ENCODE measurements at regions not wholly inside any gene's neighbourhood (a gene's known extent, or its start where the extent isn't known, plus 50 kb on each side); places are given as distances from the start of the nearest gene placed in this dataset.

DNA sequence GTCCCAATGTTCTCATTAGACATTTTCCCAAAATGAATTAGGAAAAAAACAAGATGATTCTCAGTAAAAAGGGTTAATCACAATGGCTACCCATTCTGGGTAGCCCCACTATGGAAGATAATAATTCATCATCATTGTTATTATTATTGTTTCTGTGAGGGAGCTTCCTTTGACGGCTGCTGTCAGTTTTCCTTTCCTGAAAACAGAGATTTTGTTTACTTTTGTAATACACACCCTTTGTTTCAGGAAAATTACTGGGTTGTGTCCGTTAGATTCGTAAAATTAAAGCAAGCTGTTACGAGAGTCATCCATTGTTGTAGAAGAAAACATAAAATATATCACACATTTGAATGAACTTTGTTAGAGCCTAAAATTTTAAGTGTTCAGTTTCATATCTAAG lies 192.9 kb upstream of the ANKRD50 start:
- H3K27ac Mint-ChIP-seq (ENCODE audit: unreplicated experiment): no peak overlapping the region
- H3K27me3 Mint-ChIP-seq (ENCODE audit: unreplicated experiment): no peaks in the 10 kb centered on the region
- no peaks in the 10 kb centered on the region for H3K36me3 Mint-ChIP-seq (ENCODE audit: unreplicated experiment)
- TF ChIP-seq, protein P1, sequence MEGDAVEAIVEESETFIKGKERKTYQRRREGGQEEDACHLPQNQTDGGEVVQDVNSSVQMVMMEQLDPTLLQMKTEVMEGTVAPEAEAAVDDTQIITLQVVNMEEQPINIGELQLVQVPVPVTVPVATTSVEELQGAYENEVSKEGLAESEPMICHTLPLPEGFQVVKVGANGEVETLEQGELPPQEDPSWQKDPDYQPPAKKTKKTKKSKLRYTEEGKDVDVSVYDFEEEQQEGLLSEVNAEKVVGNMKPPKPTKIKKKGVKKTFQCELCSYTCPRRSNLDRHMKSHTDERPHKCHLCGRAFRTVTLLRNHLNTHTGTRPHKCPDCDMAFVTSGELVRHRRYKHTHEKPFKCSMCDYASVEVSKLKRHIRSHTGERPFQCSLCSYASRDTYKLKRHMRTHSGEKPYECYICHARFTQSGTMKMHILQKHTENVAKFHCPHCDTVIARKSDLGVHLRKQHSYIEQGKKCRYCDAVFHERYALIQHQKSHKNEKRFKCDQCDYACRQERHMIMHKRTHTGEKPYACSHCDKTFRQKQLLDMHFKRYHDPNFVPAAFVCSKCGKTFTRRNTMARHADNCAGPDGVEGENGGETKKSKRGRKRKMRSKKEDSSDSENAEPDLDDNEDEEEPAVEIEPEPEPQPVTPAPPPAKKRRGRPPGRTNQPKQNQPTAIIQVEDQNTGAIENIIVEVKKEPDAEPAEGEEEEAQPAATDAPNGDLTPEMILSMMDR (IDR thresholded peaks at IDR 0.05; ENCODE audit: partially characterized antibody, unreplicated experiment): no peak
- H3K4me3 Mint-ChIP-seq (ENCODE audit: unreplicated experiment): no peak overlapping the region
- no peak for DNase-seq
- peaks cover 17% of the 10 kb centered on the region for H3K4me1 Mint-ChIP-seq (ENCODE audit: low read depth, unreplicated experiment)
- no peaks in the 10 kb centered on the region for H3K9me3 Mint-ChIP-seq (ENCODE audit: unreplicated experiment)

DNA sequence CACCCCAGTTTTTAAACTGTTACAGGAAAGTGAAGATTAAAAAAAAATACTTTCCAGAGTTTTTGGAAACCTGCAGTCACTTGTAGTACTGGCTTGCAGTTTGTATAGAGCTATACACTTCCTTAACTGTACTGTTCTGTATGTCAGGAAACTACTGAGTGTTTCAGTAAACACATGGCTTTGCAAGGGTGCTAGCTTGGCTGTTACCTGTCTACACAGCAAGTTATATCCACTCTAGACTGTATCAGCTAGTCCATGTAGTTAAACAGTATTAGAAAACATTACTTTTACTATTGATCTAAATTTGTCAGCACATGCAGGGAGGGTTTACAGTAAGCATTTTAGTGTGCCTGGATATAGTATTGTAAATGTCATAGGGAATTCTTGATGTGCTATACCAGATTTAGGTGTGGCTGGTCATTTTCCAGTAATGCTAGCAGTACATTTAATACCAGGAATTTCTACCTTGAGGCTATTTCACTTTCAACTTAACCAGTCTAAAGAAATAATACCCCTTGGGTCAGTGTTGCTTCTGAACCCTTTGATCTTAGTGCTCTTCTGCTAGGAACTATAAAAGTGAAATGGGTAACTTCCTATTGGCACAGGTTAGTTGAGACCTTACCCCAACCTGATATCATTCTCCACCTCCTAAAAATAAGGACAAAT lies 192.3 kb upstream of the ANKRD50 start:
- no peak for DNase-seq
- Mint-ChIP-seq H3K9me3 (ENCODE audit: unreplicated experiment) (no peaks in the 10 kb centered on the region), H3K4me3 (ENCODE audit: unreplicated experiment) (no peak overlapping the region), H3K27me3 (ENCODE audit: unreplicated experiment) (no peaks in the 10 kb centered on the region), H3K27ac (ENCODE audit: unreplicated experiment) (no peak overlapping the region), H3K36me3 (ENCODE audit: unreplicated experiment) (no peaks in the 10 kb centered on the region), H3K4me1 (ENCODE audit: low read depth, unreplicated experiment) (peaks cover 17% of the 10 kb centered on the region)
- TF ChIP-seq, protein P1 (IDR thresholded peaks at IDR 0.05; ENCODE audit: partially characterized antibody, unreplicated experiment): no peak

- Mint-ChIP-seq H3K27me3 (ENCODE audit: unreplicated experiment) (no peaks in the 10 kb centered on the region), H3K4me3 (ENCODE audit: unreplicated experiment) (no peak overlapping the region), H3K4me1 (ENCODE audit: low read depth, unreplicated experiment) (peaks cover 17% of the 10 kb centered on the region), H3K27ac (ENCODE audit: unreplicated experiment) (no peak overlapping the region), H3K36me3 (ENCODE audit: unreplicated experiment) (no peaks in the 10 kb centered on the region), H3K9me3 (ENCODE audit: unreplicated experiment) (no peaks in the 10 kb centered on the region)
- DNase-seq: no peak
- TF ChIP-seq, protein P1 (IDR thresholded peaks at IDR 0.05; ENCODE audit: partially characterized antibody, unreplicated experiment): no peak
Measured at GRCh38 chr4:124903995-124904722, 191.6 kb upstream of the ANKRD50 start.

DNA sequence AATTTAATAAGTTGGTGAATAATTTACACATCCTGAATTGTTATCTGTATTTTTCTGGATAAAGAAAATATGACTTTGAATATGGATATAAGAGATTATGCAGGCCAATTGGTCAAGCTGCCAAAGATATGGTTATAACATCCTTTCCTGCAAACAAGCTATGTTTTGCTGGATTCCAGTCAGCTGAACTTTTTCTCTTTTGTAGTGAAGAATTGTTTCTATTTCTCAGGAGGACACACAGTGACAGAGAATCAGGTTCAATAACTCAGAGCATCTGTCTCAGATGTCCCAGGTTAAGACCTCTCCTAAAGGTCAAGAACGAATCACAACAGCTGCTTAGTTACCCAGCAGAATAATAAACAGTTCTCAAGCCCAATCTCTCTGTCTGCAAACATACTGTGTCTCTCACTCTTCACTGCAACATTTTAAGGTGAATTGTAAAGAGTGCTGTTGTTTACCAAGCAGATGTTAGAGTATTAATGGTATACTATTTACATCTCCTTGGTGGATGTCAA lies 189.5 kb upstream of the ANKRD50 start:
- peaks cover 2% of the 10 kb centered on the region for H3K27me3 Mint-ChIP-seq (ENCODE audit: unreplicated experiment)
- H3K4me3 Mint-ChIP-seq (ENCODE audit: unreplicated experiment): no peak overlapping the region
- DNase-seq: no peak
- peaks cover 17% of the 10 kb centered on the region for H3K4me1 Mint-ChIP-seq (ENCODE audit: low read depth, unreplicated experiment)
- no peaks in the 10 kb centered on the region for H3K36me3 Mint-ChIP-seq (ENCODE audit: unreplicated experiment)
- TF ChIP-seq, protein P1 (IDR thresholded peaks at IDR 0.05; ENCODE audit: partially characterized antibody, unreplicated experiment): no peak
- H3K9me3 Mint-ChIP-seq (ENCODE audit: unreplicated experiment): no peaks in the 10 kb centered on the region
- peak overlapping the region; percentile 77 for H3K27ac Mint-ChIP-seq (ENCODE audit: unreplicated experiment)

DNA sequence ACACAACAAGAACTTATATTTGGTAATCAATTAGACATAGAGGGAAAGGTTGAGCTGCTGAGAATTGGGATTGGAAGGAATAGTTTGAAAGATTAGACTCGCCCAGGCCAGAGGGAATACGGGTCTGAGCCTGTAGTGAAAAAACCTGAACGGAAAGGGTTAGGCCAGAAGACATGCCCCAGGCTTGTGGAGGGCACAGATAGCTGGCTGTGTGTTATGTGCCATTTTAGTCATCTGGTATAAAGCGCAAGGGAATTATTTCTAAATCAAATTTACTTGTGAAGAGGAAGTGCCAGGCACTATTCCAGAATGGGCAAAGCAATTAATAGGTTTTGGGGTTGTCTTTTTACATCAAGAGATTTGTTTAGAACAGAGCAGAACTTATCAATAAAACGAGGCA lies 187.5 kb upstream of the ANKRD50 start:
- peaks cover 17% of the 10 kb centered on the region for H3K4me1 Mint-ChIP-seq (ENCODE audit: low read depth, unreplicated experiment)
- TF ChIP-seq, protein P1 (IDR thresholded peaks at IDR 0.05; ENCODE audit: partially characterized antibody, unreplicated experiment): no peak
- H3K4me3 Mint-ChIP-seq (ENCODE audit: unreplicated experiment): no peak overlapping the region
- H3K36me3 Mint-ChIP-seq (ENCODE audit: unreplicated experiment): no peaks in the 10 kb centered on the region
- DNase-seq: no peak
- peaks cover 2% of the 10 kb centered on the region for H3K27me3 Mint-ChIP-seq (ENCODE audit: unreplicated experiment)
- H3K27ac Mint-ChIP-seq (ENCODE audit: unreplicated experiment): no peak overlapping the region
- no peaks in the 10 kb centered on the region for H3K9me3 Mint-ChIP-seq (ENCODE audit: unreplicated experiment)
